ENCODE measurements at regions not wholly inside any gene's neighbourhood (a gene's known extent, or its start where the extent isn't known, plus 50 kb on each side); places are given as distances from the start of the nearest gene placed in this dataset.

DNA sequence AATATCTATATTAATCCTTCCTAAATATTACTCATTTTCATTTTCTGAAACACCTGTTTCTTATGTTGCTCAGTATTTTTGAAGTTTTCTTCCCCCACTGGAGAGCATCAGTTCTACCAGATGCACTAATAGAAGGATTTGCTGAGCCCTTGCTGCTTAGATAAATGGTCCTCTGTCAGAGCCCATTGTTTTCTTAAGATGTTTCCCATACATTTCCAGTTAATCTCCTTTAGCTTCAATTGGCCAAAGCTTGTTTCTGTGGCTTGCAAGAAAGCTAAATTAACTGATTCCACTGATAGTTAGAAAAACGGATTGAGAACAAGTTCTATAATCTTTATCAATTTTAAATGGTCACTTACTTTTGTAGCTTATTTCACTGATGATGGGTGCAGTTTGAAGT is 1425.5 kb downstream of the PCDH18 start:
- no peak overlapping the region for H3K4ac ChIP-seq (ENCODE audit: low read depth, low read length)
- H3K9me1 ChIP-seq (ENCODE audit: insufficient read depth, low read length) = no peaks in the 10 kb centered on the region
- CTCF ChIA-PET = no interaction called here
- H4K91ac ChIP-seq (ENCODE audit: insufficient read depth, low read depth, low read length) = no peak overlapping the region
- DNase-seq (no peak), ATAC-seq (ENCODE audit: low read depth) (no peak)
- no peaks in the 10 kb centered on the region for H3K36me3 ChIP-seq (ENCODE audit: control insufficient read depth, insufficient read depth, low read length)
- H3K9ac ChIP-seq (ENCODE audit: low read depth, low read length) = no peak overlapping the region
- H2BK5ac ChIP-seq (ENCODE audit: low read depth, low read length, poor library complexity, severe bottlenecking) = no peak overlapping the region
- no peak overlapping the region for H3K27ac ChIP-seq (ENCODE audit: insufficient read depth, low read length)
- H3K18ac ChIP-seq (ENCODE audit: low read depth, low read length) = no peak overlapping the region
- no peak overlapping the region for H3K23ac ChIP-seq (ENCODE audit: low read depth, low read length)
- H3K56ac ChIP-seq (ENCODE audit: extremely low read depth, insufficient read depth, low read length) = no peak overlapping the region
- in situ Hi-C loops (cut with MboI; ENCODE audit: low sequenced_read_pairs) = no loop called here
- BruUV-seq (replicated peaks) = no TSS peak
- no peak overlapping the region for H2BK120ac ChIP-seq (ENCODE audit: low read depth, low read length)
- H3K9me3 ChIP-seq (ENCODE audit: control insufficient read depth, insufficient read depth, low read length) = no peaks in the 10 kb centered on the region
- H2AK9ac ChIP-seq (replicated peaks; ENCODE audit: low read depth, low read length, poor library complexity) = no peak overlapping the region
- dilution Hi-C loops (cut with HindIII; ENCODE audit: low sequenced_read_pairs, unreplicated experiment) = no loop called here
- no peak overlapping the region for H2AFZ ChIP-seq (replicated peaks; ENCODE audit: low read length, poor library complexity)
- no peaks in the 10 kb centered on the region for H3K79me1 ChIP-seq (ENCODE audit: low read depth in 1 of 2, low read length in 2 of 2)
- WGBS, 2 experiments (ENCODE audit: extremely low coverage in 2 of 2, insufficient read length in 1 of 2) = no CpG with 5 or more reads among the region's 1 CpG
- H4K20me1 ChIP-seq (ENCODE audit: insufficient read depth, low read length) = no peaks in the 10 kb centered on the region
- TF ChIP-seq MAZ (IDR thresholded peaks at IDR 0.05; ENCODE audit: borderline replicate concordance, low read depth, low read length) (no peak), MXI1 (IDR thresholded peaks at IDR 0.05; ENCODE audit: borderline replicate concordance, low read depth, low read length) (no peak), RCOR1 (IDR thresholded peaks at IDR 0.05; ENCODE audit: insufficient replicate concordance, low read length) (no peak), POLR2A (IDR thresholded peaks at IDR 0.05; ENCODE audit: low read depth, low read length) (no peak), CTCF (conservative IDR thresholded peaks at IDR 0.05; ENCODE audit: low read depth, low read length) (no peak), CHD1 (IDR thresholded peaks at IDR 0.05; ENCODE audit: low read depth, low read length) (no peak), RFX5 (IDR thresholded peaks at IDR 0.05; ENCODE audit: low read depth, low read length) (no peak), BHLHE40 (IDR thresholded peaks at IDR 0.05; ENCODE audit: low read depth, low read length) (no peak), MAFK (IDR thresholded peaks at IDR 0.05; ENCODE audit: low read depth, low read length) (no peak), SMC3 (IDR thresholded peaks at IDR 0.05; ENCODE audit: low read depth, low read length) (no peak), CEBPB (IDR thresholded peaks at IDR 0.05; ENCODE audit: low read depth, low read length) (no peak), ELK1 (IDR thresholded peaks at IDR 0.05; ENCODE audit: borderline replicate concordance, low read depth, low read length) (no peak), FOS (IDR thresholded peaks at IDR 0.05; ENCODE audit: low read depth, low read length) (no peak), RAD21 (IDR thresholded peaks at IDR 0.05; ENCODE audit: low read length) (no peak), NFE2L2 (IDR thresholded peaks at IDR 0.05; ENCODE audit: low read depth, low read length) (no peak)
- TF ChIP-seq, protein P1, sequence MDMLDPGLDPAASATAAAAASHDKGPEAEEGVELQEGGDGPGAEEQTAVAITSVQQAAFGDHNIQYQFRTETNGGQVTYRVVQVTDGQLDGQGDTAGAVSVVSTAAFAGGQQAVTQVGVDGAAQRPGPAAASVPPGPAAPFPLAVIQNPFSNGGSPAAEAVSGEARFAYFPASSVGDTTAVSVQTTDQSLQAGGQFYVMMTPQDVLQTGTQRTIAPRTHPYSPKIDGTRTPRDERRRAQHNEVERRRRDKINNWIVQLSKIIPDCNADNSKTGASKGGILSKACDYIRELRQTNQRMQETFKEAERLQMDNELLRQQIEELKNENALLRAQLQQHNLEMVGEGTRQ (IDR thresholded peaks at IDR 0.05; ENCODE audit: low read depth, low read length) = no peak
- no peak overlapping the region for H3K4me2 ChIP-seq (ENCODE audit: low read depth, low read length)
- no peaks in the 10 kb centered on the region for H3K27me3 ChIP-seq (ENCODE audit: control insufficient read depth, insufficient read depth, low read length)
- no peak overlapping the region for H4K8ac ChIP-seq (ENCODE audit: low read depth in 2 of 2, low read length in 2 of 2)
- no peak overlapping the region for H3K4me3 ChIP-seq (ENCODE audit: insufficient read depth, low read depth, low read length)
- H3K4me1 ChIP-seq (ENCODE audit: control insufficient read depth, insufficient read depth, low read length) = no peaks in the 10 kb centered on the region
- intact Hi-C loops (cut with micrococcal nuclease) = no loop called here
- no peak overlapping the region for H2BK20ac ChIP-seq (ENCODE audit: low read depth, low read length)
- no peak overlapping the region for H4K5ac ChIP-seq (ENCODE audit: low read depth, low read length)
- POLR2A ChIA-PET (ENCODE audit: unreplicated experiment) = no interaction called here
- H3K14ac ChIP-seq (replicated peaks; ENCODE audit: low read depth, low read length) = no peak overlapping the region
- no peak overlapping the region for H2AK5ac ChIP-seq (ENCODE audit: low read depth, low read length)
- H2BK15ac ChIP-seq (ENCODE audit: low read depth, low read length) = no peak overlapping the region

All from IMR-90 (cell line).